ENCODE measurements at regions not wholly inside any gene's neighbourhood (a gene's known extent, or its start where the extent isn't known, plus 50 kb on each side); places are given as distances from the start of the nearest gene placed in this dataset.
"Not testable (repeated sequence)": the region's sequence is repeated elsewhere in the genome, so short reads cannot be mapped to it uniquely, and the experiment has no call there.

DNA sequence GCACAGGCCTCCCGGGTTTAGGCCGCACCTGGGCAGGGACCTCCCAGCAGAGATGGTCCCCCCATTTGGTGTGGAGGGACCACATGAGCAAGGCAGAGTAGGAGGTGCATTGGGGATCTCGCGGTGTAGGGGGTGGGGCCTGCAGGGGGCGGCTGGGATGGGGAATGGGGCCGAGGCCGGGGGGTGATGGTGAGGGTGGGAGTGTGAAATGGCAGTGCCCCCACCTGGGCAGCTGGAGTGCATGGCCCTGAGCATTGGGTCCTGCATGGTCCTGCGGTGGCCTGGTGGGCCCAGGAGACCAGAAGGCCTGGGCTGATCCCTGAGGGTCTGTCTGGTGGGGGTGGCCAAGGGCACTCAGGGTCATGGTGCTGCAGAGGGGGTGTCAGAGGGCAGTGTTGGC, 111.8 kb downstream of the KIF26A start:
- DNase-seq: no peak

DNA sequence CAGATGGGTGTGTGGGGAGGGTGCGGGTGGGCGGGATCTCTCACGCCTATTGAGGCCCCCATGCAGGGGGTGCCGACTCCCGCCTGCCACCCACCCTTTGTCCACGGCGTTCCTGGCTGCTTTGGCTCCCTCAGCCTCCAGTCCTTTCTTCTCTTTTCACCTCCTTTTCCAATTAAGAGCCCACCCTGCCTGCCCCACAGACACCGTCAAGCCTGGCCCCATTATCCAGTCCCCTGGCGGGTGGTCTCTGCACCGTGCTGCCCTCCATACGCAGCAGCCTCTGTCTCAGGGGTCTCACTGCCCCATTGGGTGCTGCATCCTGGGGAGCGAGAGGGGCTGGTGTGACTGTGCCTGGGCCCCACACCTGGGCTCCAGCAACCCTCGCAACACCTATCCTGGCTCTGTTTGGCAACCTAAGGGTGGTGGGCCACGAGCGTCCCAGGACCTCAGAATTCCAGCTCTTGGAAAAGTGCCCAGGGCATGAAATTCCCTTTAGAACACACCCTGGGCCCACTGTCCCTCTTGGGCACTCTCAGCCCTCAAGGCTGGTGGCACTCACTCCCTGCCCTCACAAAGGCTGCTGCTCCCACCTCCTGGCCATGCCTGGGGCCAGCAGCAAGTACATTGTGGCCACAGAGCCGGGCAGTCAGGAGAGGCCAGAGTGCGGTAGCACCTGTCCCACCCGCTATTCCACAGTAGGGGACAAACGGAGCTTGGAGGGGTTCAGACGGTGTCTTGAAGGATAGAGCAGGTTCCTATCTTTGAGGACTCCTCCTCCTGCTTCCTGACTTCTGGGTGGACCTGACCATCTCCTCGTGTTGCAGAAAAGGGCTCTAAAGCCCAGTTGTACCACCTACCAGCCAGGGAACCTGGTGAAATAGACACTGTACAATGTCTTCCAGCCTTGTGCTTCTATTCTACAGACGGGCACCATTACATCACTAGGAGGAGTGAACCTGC, 114.1 kb downstream of the KIF26A start:
- no peak for DNase-seq

DNA sequence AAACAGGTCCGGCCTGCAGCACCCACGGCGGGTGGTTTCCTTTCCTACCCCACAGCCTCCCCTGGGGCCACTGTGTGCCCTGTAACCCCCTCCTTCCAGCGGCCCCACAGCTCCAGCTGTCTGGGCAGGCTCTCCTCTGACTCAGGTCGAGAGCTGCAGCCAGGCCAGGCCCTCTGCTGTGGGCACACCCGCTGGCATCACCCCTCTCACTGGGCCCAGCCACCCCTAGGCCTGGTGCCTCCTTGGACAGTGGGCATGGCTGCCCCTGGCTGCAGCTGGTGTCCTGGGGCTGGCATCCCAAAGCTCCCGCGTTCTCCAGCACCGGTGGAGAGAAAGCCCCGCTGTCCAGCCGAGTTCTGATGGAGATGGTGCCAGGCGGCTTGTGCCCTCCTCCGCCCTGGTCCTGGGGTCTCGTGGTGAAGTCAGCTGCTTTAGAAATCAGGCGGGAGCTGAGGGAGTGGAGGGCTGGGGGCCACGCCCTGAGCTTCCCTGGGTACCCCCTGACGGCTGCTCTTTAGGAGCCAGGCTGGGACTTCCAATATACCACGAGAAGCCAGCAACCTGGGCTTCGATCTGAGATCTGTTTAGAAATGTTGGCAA, 114.9 kb downstream of the KIF26A start:
- no peak for DNase-seq

DNA sequence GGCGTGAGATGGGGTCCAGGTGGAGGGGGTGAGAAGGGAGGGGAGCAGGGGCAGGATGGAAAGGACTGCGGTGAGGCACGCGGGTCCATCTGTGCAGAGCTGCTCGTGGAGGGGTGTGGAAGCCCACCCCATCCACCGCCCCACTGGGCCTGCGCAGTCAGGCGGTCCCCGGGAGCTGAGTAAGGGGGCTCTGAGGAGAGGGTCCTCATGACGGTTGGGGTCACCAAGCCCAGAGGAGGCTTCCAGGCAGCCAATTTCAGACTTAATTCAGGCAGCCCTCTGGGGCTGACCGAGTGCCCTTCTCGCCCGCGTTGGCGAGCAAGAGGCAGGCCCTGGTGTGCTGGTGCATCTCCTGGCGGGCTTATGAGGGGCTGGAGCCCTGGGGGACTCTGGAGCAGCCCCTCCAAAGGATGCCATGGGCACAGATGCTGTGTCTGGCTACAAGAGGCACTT, 115.5 kb downstream of the KIF26A start:
- no peak for DNase-seq

DNA sequence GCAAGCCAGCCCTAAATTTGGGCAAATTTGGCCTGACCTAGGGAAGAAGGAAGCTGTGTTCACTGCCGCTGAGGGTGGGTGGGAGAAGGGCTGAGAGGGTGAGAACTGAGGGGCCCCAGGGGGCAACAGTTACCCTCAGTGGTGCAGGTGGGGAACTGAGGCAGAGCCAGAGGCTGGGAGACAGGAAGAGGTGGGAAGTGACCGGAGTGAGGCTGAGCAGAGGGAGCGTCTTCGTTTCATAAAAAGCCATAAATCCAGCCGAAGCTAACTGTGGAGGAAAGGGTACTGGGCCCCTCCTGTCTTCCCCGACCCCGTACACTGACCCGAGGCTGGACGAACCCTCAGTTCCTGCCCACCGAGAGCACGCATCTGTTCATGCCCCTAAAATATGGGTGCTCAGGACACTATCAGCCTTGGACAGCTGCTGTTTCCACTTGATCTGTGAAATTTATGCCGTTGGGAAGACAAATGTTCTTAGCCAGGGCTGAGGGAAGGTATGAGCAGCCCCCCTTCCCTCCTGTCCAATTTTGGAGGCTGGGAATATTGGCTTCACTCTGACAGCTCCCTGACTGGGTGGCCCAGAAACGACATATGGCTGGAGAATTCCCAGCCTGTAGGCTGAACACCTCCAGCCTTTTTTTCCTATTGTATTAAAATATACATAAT, 116.5 kb downstream of the KIF26A start:
- DNase-seq: peak; percentile 37

DNA sequence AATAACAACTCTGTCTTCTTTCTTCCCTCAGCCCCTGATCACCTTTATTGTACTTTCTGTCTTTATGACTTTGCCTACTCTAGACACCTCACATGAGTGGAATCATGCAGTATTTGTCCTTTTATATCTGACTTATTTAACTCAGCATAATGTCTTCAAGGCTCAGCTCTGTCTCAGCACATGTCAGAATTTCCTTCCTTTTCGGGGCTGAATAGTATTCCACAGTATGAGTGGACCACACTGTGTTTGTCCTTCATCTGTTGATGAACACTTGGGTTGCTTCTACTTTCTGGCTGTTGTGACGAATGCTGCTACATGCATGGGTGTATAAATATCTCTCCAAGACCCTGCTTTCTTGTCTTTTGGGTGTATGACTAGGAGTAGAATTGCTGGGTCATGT, 117.6 kb downstream of the KIF26A start:
- no peak for DNase-seq

DNA sequence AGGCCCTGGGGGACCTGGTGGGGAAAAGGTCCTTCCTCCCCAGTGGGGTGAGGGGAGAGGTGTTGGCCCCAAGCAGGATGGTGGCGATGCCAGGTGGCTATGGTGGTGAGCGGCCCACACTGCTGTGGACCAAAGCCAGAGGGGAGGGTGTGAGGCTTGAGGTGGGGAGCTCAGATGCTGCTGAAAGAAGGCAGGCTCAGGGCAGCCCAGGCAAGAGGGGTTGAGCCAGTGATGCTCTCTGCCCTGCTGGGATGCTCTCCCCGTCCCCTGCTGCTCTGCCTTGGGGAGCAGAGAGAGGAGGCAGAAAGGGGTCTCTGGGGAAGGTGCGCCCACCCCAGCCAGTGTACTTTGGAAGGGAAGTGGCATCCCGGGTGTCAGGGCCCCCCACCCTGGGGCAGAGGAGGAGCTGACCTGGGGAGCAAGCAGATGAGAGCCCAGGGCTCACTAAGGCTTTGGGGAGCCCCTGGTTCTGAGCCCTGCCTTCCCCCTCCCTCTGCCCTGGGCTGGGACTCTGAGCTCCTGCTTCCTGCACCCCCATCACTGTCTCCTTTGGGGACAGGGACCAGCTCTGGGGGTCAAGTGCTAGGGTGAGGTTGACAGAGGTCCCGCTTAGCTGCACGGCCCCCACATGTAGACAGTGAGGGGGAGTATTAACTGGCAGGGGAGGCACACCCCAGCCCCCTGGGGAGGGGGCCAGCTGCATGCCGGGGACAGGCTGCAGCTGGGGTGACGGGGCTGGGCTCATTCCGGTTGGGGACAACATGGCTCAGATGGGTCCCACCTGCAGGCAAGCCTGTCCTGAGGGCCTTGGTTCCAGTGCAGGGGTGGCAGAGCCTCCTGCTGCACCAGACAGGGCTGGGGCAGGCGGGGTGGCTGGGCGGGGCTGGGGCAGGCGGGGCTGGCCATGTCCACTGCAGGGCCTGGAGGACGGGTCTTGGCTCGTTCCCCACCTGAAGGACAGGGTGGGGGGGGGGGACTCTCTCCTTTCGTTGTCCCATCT, 124.4 kb downstream of the KIF26A start:
- DNase-seq: no peak

DNA sequence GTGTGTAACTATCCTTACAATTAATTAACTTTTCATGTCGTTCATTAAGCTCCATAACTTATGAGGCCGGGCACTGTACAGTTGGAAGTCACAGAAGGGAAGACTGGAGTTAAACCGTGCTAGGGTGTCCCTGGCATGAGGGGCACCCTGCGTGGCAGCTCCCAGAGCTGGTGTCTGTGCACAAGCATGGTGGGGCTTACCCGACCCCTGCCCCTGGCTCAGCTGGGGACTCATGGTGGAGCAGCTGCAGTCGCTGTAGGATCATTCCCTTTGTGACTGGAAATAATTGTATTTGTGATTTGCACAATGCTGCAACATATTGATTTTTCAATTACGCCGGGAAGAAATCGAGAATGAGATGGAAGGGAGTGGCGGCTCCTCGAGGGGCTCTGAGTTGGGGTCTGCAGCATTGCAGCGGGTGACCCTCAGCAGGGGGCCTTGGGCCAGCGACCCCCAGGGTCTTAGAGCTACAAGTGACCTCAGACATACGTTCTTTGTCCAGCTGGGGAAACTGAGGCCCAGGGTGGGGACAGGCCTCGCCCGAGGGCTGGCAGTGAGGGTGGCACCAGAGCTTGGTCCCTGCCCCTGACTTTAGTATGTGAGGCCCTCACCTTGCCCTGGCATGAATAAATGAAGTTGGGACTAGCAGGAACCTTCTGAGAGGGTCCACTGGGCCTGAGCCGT, 125.4 kb downstream of the KIF26A start:
- DNase-seq: no peak

DNA sequence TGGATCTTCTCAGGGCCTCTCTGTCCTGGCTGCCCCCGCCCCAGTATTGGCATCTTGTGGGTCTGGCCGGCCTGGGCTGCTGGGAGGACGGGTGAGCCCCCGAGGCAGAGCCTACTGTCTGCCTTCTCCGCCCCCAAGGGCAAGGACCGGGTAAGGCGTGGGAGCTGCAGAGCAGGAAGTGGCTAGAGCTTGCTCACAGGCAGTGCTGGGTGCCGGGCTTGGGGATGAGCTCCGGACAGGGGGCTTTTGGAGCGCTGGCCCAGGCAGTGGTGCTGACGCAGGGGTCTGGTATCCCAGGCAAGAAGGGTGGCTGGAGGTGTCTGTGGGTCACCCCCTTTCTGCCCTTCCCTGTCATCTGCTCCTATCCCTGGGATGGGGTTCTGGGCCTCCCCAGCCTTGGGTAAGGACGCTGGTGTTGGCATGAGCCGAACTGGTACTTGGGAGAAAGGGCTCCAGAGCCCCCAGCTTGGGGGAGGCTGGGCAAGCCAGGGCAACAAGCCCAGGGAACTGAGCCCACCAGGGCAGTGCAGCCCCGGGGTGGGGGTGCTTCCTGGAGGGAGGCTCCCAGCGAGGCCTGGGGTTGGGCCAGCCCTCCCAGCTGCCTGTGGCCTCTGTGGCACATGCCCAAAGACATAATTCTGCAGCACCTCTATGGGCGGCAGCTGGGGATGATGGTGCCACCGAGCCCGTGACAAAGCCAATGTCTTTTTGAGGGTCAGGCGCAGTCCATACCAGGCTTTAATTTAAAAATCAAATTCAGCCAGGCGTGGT, 126.3 kb downstream of the KIF26A start:
- no peak for DNase-seq

DNA sequence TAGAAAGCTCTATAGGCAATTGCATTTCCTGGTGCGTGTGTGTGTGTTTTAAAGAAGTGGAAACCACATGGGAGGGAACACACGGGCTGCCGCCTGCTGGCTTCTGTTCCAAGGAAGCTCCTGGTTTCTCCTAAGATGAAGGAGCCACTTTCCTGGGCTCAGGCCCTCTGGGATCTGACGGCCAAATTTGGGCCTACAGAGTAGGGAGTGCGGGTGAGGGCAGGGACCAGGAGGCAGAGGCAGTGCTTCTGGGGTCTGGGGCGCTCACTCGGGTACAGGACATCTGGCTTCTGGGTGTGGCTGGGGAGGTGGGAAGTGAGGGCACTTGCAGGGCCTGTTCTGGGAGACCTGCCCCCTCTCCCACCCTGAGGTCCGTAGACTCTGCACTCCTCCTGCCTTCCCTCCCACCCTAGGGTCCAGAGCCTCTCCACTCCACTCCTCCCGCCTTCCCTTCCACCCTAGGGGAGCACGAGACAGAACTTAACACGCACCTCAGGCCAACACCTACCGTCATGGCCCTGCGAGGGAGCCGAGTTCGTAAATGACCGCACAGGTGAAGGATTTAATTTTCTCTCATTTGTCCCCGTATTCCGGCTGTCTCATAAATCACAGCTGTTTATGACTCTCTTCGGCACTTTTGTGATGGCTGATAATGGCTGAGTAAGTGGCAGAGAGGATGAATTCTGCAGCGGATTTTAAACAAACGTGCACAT, 127.7 kb downstream of the KIF26A start:
- no peak for DNase-seq

DNA sequence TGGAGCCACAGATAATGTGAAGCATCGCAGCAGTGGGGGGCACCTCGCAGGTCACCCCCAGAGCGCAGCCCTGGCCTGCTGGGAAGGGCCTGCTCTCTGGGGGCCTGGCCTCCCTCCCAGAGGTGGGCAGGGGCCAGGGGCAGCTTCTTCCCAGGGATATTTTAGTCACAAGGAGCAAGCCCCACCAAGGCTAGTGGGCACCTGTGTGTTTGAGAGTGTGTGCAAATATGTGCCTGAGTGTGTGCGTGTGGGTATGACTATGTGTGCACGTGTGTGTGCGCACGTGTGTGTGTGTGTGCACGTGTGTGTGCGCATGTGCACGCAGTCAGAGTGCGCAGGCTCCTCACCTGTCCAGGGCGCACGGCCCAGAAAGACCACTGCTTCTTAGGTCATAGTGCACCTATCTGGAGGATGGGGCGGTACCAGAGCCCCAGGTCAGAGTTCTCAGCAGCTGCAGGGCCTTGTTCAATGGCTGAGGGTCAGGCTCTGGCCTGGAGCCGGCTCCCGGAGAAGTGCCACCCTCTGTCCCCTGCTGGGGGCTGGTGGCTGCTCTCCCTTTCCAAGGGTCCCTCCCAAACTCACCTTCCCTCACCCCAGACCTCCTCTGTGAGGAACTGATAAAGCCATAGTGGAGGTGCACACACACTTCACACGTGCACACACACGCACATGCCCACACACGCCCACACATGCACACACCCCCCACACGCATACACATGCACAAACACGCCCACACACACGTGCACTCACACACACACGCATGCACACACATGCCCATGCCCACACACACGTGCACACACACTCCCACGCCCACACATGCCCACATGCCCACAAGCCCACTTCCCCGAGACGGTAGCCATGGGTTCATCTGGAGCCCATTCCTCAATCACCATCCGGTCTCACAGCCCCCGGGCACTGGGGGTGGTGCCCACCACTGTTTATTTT, 128.5 kb downstream of the KIF26A start:
- no peak for DNase-seq

DNA sequence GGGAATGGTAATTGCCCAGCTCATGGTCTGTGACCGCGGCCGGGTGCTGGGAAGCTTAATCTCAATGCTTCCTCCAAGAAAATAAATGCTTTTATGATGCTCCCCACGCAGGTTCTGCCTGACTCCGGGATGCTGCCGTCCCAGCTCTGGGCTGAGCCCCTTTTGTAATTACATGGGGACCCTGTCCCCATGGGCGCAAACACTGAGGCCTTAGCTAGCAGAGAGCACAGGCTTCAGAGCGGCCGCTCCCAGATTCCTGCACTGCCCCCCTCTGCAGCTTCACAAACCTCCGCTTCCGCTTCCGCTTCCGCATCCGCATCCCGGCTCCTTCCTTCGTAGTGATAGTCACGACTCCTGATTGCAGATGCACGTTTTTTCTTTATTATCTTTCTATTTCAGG, 129.5 kb downstream of the KIF26A start:
- no peak for DNase-seq

DNA sequence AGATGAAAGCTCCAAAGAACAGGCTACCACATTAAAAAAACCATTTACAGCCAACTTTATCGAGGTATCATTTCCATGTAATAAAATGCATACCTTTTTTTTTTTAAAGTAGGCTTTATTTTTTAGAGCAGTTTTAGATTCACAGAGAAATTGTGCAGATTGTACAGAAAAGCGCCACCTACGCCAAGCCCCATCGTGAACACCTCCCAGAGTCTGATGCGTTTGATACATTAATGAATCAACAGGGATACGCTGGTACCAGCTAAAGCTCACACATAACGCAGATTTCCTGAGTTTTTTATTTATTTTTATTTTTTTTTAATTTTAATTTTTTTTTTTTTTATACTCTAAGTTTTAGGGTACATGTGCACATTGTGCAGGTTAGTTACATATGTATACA, 129.9 kb downstream of the KIF26A start:
- no peak for DNase-seq

DNA sequence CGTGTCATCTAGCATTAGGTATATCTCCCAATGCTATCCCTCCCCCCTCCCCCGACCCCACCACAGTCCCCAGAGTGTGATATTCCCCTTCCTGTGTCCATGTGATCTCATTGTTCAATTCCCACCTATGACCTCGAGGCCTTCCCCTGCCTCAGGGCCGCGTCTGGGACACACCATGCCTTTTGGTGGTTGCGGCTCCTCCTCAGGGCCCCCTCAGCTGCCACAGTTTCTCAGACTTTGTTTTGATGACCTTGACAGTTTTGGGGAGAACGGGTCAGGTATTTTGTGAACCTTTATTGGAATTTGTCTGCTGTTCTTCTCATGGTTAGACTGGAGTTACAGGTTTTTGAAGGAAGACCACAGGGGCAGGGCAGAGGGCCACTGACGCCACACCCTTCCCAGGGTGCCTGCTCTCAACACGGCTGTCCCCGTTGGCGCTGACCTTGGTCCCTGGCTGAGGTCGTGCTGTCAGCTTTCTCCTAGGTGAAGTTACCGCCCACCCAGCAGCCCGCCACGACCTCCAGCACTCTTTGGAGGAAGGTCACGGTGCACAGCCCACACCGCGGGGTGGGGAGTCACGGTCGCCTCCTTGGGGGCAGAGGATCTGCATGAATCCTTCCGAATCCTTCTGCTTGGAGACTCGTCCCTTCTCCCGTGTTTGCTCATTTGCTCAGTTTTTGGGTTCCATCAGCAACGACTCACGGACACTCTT, 130.5 kb downstream of the KIF26A start:
- no peak for DNase-seq

DNA sequence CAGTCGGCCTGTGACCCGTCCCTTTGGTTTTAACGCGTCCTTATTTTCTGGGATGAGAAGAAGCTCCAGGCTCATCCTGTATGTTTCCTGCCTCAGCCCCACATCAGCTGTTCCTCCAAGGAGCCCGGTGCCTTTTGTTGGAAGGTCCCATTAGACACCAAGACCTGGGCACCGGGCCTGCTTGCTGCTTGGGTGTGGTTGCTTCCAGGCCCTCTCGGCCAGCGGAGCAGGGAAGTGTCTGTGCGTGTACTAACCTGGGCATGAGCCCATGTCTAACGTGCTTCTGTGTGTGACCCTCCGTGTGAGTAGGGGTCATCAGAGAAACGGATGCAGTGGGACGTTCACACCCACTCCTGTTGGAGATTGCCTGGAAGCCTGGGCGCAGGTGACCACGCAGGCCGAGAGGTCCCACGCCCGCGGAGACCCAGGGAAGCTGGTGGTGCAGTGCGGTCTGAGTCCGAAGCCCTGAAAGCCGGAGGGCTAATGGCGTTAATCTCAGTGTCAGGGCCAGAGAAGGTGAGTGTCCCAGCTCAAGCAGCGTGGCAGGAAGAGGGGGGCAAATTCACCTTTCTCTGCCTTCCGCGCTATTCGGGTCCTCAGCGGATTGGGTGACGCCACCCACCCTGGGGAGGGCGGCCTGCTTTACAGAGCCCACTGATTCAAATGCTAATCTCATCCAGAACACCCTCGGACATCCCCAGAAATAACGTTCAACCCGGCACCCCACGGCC, 131.3 kb downstream of the KIF26A start:
- not testable (repeated sequence) for DNase-seq

DNA sequence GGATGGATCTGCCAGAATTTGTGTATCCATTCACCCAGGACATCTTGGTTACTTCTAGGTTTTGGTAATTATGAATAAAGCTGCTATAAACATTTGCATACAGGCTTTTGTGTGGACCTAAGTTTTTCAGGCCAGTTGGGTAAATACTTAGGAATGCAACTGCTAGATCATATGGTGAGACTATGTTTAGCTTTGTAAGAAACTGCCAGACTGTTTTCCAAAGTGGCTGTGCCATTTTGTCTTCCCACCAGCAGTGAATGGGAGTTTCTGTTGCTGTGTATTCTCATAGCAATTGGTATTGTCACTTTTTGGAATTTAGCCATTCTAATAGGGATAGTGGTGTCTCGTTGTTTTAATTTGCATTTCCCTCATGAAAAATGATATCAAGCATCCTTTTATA, 133.0 kb downstream of the KIF26A start:
- no peak for DNase-seq

DNA sequence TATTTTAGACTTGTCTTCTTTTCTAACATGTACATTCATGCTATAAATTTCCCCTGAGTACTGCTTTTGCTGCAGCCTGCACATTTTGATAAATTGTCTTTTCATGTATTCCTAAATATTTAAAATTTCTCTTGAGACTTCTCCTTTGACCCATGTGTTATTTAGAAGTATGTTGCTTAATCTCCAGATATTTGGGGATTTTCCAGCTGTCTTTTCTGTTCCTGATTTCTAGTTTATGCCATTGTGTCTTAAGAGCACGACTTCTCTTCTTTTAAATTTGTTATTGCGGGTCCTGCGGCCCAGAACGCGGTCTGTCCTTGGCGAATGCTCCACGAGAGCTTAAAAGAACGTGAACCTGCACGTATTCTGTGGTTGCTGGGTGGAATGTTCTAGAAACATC, 136.4 kb downstream of the KIF26A start:
- DNase-seq: no peak

Data from NCI-H2171 treated with DMSO at 0.1 percent for 48 hours (cell line).